ENCODE measurements at regions not wholly inside any gene's neighbourhood (a gene's known extent, or its start where the extent isn't known, plus 50 kb on each side); places are given as distances from the start of the nearest gene placed in this dataset.

DNA sequence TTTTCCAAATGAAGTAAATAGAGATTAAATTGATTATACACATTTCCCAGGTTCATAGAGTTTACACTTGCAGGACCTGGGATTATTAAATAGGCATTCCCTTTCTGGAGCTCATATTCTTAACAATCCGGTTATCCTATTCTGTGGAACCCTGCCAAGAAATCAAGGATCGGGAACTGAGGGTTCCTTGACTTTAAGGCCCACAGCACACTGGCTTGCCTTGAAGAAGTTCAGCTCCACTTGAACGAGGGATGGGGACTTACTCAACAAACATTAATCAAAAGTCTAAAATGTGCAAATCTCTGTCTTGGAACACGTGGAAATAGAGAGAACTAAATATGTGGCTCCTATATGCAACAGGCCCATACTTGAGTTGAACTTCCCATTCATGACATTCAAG is 142.3 kb upstream of the RGPD4 start:
- no peaks in the 10 kb centered on the region for H3K27me3 ChIP-seq (ENCODE audit: insufficient read depth)
- CTCF ChIA-PET = interaction anchor here (1.0 kb wide), 1 partner anchor 11 kb away, joined by 3 read pairs; no protein-coding TSS in a partner anchor
- no peaks in the 10 kb centered on the region for H3K9me2 ChIP-seq
- H3K4me3 ChIP-seq (ENCODE audit: low read depth in 2 of 2, low read length in 1 of 2) = no peak overlapping the region
- H3K27ac ChIP-seq (ENCODE audit: low read depth in 2 of 2, low read length in 1 of 2) = no peak overlapping the region
- no peak for DNase-seq
- H3K36me3 ChIP-seq (replicated peaks in 1 of 2; ENCODE audit: control insufficient read depth in 1 of 2, insufficient read depth in 2 of 2, low read length in 1 of 2) = no peaks in the 10 kb centered on the region
- 61% methylated on average over 4 of the region's 4 CpGs for WGBS (ENCODE audit: low lambda C conversion rate)
- POLR2A ChIA-PET = no interaction called here
- H4K20me1 ChIP-seq (ENCODE audit: insufficient read depth) = no peaks in the 10 kb centered on the region
- H3K9ac ChIP-seq = no peak overlapping the region
- H3K4me2 ChIP-seq = no peak overlapping the region
- TF ChIP-seq FOSL2 (IDR thresholded peaks at IDR 0.05; ENCODE audit: borderline replicate concordance, low read depth) (no peak), JUND (IDR thresholded peaks at IDR 0.05) (no peak), EZH2phosphoT487 (IDR thresholded peaks at IDR 0.05; ENCODE audit: borderline replicate concordance, low read depth) (no peak), SIN3A (IDR thresholded peaks at IDR 0.05; ENCODE audit: borderline replicate concordance, low read depth, low read length) (no peak), POLR2AphosphoS5 (IDR thresholded peaks at IDR 0.05; ENCODE audit: low read depth, low read length) (no peak), TCF12 (IDR thresholded peaks at IDR 0.05) (no peak), RFX5 (IDR thresholded peaks at IDR 0.05; ENCODE audit: low read length) (no peak), FOXJ3 (CRISPR knock-in tag; IDR thresholded peaks at IDR 0.05) (no peak)
- TF ChIP-seq, protein P1, sequence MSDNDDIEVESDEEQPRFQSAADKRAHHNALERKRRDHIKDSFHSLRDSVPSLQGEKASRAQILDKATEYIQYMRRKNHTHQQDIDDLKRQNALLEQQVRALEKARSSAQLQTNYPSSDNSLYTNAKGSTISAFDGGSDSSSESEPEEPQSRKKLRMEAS (IDR thresholded peaks at IDR 0.05; ENCODE audit: low read depth) = no peak
- TF ChIP-seq, protein P2, sequence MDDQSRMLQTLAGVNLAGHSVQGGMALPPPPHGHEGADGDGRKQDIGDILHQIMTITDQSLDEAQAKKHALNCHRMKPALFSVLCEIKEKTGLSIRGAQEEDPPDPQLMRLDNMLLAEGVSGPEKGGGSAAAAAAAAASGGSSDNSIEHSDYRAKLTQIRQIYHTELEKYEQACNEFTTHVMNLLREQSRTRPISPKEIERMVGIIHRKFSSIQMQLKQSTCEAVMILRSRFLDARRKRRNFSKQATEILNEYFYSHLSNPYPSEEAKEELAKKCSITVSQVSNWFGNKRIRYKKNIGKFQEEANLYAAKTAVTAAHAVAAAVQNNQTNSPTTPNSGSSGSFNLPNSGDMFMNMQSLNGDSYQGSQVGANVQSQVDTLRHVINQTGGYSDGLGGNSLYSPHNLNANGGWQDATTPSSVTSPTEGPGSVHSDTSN (IDR thresholded peaks at IDR 0.05) = no peak
- H3K79me2 ChIP-seq (ENCODE audit: insufficient read depth) = no peaks in the 10 kb centered on the region
- no peaks in the 10 kb centered on the region for H3F3A ChIP-seq (replicated peaks; ENCODE audit: insufficient read depth)
- H3K4me1 ChIP-seq (ENCODE audit: control insufficient read depth in 1 of 2, insufficient read depth in 2 of 2, low read depth in 1 of 2, low read length in 1 of 2) = peaks cover 0 to 3% of the 10 kb centered on the region in 2 experiments; a peak in 1 of 4 replicates
- no peaks in the 10 kb centered on the region for H3K9me3 ChIP-seq
- no peak overlapping the region for H2AFZ ChIP-seq (ENCODE audit: low read depth)

DNA sequence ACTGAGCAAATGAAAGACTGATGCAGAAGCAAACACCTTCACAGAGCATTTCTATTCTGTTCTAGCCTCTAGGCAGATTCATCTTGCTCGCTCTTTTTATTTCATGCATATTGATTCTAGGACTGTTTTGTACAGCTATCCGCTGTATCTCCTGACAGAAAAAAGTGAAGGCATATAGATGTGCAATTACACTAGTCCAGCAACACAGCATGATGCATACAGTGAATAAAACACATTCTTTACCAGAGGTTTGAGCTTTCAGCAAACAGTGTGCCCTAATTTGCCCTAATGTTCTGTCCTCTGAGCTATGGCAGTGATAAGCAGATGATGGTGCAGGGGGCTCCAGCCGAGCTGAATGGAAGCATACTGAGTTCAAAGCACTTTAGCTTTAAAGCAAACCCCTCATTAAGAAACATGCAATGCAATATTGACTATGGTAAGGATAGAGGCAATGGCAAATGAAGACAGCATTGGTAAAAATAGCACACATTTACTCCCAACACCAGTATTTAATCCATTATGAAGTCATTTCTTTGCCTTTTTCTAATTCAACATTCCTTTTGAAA is 141.2 kb upstream of the RGPD4 start:
- Histone ChIP-seq H3K79me2 (ENCODE audit: insufficient read depth) (no peaks in the 10 kb centered on the region), H3K4me3 (ENCODE audit: low read depth in 2 of 2, low read length in 1 of 2) (no peak overlapping the region), H3K27me3 (ENCODE audit: insufficient read depth) (no peaks in the 10 kb centered on the region), H3F3A (replicated peaks; ENCODE audit: insufficient read depth) (no peaks in the 10 kb centered on the region), H3K36me3 (replicated peaks in 1 of 2; ENCODE audit: control insufficient read depth in 1 of 2, insufficient read depth in 2 of 2, low read length in 1 of 2) (no peaks in the 10 kb centered on the region), H4K20me1 (ENCODE audit: insufficient read depth) (no peaks in the 10 kb centered on the region), H3K9ac (no peak overlapping the region), H2AFZ (ENCODE audit: low read depth) (no peak overlapping the region), H3K4me2 (no peak overlapping the region), H3K9me3 (no peaks in the 10 kb centered on the region), H3K9me2 (no peaks in the 10 kb centered on the region), H3K4me1 (ENCODE audit: control insufficient read depth in 1 of 2, insufficient read depth in 2 of 2, low read depth in 1 of 2, low read length in 1 of 2) (peaks cover 0 to 3% of the 10 kb centered on the region in 2 experiments; a peak in 1 of 4 replicates), H3K27ac (ENCODE audit: low read depth in 2 of 2, low read length in 1 of 2) (no peak overlapping the region)
- ChIA-PET POLR2A (no interaction called here), CTCF (no interaction called here)
- TF ChIP-seq EZH2phosphoT487 (IDR thresholded peaks at IDR 0.05; ENCODE audit: borderline replicate concordance, low read depth) = no peak
- no peak for TF ChIP-seq MXI1 (IDR thresholded peaks at IDR 0.05; ENCODE audit: low read depth, low read length)
- TF ChIP-seq RAD21 (IDR thresholded peaks at IDR 0.05; ENCODE audit: low read length) = no peak
- TF ChIP-seq, protein P1 (IDR thresholded peaks at IDR 0.05; ENCODE audit: low read depth) = no peak
- TF ChIP-seq, protein P3, sequence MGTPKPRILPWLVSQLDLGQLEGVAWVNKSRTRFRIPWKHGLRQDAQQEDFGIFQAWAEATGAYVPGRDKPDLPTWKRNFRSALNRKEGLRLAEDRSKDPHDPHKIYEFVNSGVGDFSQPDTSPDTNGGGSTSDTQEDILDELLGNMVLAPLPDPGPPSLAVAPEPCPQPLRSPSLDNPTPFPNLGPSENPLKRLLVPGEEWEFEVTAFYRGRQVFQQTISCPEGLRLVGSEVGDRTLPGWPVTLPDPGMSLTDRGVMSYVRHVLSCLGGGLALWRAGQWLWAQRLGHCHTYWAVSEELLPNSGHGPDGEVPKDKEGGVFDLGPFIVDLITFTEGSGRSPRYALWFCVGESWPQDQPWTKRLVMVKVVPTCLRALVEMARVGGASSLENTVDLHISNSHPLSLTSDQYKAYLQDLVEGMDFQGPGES (IDR thresholded peaks at IDR 0.05; ENCODE audit: low read depth, low read length) = no peak
- WGBS (ENCODE audit: low lambda C conversion rate) = 55% methylated on average over 3 of the region's 3 CpGs
- DNase-seq = no peak

Measured in SK-N-SH (cell line).